Gastroesophageal sphincter (tissue), 3 donors: ENCODE measurements at regions not wholly inside any gene's neighbourhood (a gene's known extent, or its start where the extent isn't known, plus 50 kb on each side); places are given as distances from the start of the nearest gene placed in this dataset.

ENCODE experiments used
- EP300 ChIP-seq: sonication (generic); formaldehyde crosslinking; IDR thresholded peaks from one replicate; pipeline ENCODE4 v1.6.1; 2017; ENCODE audit warnings: antibody characterized with exemption, mild to moderate bottlenecking
- POLR2A ChIP-seq, 2 donors: fragments of 450-650 bp; IDR thresholded peaks; one replicate each; pipeline ENCODE4 v1.6.1; 2017; ENCODE audit warnings: antibody characterized with exemption in 2 of 2, mild to moderate bottlenecking in 2 of 2, moderate library complexity in 1 of 2
- TF ChIP-seq, protein P1 (sequence below), 4 experiments: fragments of 200-600 bp in 2 of 4; fragments of 450-650 bp in 2 of 4; sonication (generic) in 1 of 4; IDR thresholded peaks; one replicate each; pipeline ENCODE4 v1.5.1; 2017 to 2019; ENCODE audit warnings: antibody characterized with exemption in 4 of 4, mild to moderate bottlenecking in 2 of 4, moderate library complexity in 2 of 4

DNA sequence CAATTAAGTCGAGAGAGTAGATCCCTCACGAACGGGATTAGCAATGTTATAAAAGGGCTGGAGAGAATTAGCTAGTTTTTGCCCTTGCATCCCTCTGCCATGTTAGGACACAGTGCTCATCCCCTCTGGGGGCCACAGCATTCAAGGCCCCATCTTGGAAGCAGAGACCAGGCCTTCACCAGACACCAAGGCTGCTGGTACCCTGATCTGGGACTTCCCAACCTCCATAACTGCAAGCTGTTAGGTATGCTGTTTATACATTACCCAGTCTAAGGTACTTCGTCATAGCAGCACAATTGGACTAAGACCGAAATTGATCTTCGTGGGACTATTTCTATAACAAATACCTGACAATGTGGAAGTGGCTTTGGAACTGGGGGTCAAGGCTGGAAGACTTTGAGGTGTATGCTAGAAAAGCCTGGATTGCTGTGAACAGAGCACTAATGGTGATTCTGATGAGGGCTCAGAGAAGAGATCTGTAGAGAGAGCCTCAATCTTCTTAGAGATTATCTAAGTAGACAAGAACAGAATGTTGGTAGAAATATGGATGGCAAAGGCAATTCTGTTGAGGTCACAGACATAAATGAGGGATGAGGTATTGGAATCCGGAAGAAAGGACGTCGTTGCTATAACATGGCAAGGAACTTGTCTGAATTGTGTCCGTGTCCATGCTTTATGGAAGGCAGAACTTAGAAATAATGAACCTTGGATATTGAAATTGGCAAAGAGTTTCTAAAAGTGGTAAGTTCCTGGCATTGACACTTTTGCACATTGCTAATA is 83.8 kb upstream of the KIF26B start:
- TF ChIP-seq, protein P1, sequence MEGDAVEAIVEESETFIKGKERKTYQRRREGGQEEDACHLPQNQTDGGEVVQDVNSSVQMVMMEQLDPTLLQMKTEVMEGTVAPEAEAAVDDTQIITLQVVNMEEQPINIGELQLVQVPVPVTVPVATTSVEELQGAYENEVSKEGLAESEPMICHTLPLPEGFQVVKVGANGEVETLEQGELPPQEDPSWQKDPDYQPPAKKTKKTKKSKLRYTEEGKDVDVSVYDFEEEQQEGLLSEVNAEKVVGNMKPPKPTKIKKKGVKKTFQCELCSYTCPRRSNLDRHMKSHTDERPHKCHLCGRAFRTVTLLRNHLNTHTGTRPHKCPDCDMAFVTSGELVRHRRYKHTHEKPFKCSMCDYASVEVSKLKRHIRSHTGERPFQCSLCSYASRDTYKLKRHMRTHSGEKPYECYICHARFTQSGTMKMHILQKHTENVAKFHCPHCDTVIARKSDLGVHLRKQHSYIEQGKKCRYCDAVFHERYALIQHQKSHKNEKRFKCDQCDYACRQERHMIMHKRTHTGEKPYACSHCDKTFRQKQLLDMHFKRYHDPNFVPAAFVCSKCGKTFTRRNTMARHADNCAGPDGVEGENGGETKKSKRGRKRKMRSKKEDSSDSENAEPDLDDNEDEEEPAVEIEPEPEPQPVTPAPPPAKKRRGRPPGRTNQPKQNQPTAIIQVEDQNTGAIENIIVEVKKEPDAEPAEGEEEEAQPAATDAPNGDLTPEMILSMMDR (IDR thresholded peaks at IDR 0.05): no peak
- TF ChIP-seq POLR2A (IDR thresholded peaks at IDR 0.05) (no peak), EP300 (no peak)
